ENCODE measurements at regions not wholly inside any gene's neighbourhood (a gene's known extent, or its start where the extent isn't known, plus 50 kb on each side); places are given as distances from the start of the nearest gene placed in this dataset.

DNA sequence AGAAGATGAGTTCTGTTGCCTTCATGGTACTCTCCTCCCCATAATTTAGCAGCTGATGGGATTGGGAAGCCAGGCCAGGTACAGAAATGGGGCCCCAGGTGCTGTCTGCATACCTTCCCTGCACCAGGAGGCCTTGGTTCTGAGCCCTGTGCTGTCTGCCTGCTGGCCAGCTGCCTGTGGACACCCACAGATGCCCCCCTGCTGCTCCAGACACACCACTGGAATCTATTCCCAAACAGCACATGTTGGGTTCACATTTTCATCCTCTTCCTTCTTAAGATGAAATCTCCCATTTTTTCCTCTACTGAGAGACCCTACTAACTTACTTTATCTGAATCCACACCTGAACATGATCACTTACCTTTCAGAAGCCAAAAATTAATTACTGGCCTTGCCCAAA is 152.0 kb upstream of the CCDC68 start:
- no peak overlapping the region for H3K4me3 ChIP-seq (replicated peaks; ENCODE audit: insufficient read depth, low read length)
- no peak overlapping the region for H3K27ac ChIP-seq (replicated peaks)
- no peak for DNase-seq (ENCODE audit: low read depth in 1 of 2, low spot score in 1 of 2)
- H3K27me3 ChIP-seq (ENCODE audit: insufficient read depth, poor library complexity, severe bottlenecking): no peaks in the 10 kb centered on the region
- no peak for TF ChIP-seq GABPA (IDR thresholded peaks at IDR 0.05; ENCODE audit: low read depth)
- no peak for TF ChIP-seq SPI1 (IDR thresholded peaks at IDR 0.05; ENCODE audit: borderline replicate concordance, low read depth)
- TF ChIP-seq, protein P1, sequence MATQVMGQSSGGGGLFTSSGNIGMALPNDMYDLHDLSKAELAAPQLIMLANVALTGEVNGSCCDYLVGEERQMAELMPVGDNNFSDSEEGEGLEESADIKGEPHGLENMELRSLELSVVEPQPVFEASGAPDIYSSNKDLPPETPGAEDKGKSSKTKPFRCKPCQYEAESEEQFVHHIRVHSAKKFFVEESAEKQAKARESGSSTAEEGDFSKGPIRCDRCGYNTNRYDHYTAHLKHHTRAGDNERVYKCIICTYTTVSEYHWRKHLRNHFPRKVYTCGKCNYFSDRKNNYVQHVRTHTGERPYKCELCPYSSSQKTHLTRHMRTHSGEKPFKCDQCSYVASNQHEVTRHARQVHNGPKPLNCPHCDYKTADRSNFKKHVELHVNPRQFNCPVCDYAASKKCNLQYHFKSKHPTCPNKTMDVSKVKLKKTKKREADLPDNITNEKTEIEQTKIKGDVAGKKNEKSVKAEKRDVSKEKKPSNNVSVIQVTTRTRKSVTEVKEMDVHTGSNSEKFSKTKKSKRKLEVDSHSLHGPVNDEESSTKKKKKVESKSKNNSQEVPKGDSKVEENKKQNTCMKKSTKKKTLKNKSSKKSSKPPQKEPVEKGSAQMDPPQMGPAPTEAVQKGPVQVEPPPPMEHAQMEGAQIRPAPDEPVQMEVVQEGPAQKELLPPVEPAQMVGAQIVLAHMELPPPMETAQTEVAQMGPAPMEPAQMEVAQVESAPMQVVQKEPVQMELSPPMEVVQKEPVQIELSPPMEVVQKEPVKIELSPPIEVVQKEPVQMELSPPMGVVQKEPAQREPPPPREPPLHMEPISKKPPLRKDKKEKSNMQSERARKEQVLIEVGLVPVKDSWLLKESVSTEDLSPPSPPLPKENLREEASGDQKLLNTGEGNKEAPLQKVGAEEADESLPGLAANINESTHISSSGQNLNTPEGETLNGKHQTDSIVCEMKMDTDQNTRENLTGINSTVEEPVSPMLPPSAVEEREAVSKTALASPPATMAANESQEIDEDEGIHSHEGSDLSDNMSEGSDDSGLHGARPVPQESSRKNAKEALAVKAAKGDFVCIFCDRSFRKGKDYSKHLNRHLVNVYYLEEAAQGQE (IDR thresholded peaks at IDR 0.05; ENCODE audit: insufficient replicate concordance, low read depth): no peak
- no peak for TF ChIP-seq POLR2AphosphoS5 (IDR thresholded peaks at IDR 0.05; ENCODE audit: low read depth)
- TF ChIP-seq, protein P2, sequence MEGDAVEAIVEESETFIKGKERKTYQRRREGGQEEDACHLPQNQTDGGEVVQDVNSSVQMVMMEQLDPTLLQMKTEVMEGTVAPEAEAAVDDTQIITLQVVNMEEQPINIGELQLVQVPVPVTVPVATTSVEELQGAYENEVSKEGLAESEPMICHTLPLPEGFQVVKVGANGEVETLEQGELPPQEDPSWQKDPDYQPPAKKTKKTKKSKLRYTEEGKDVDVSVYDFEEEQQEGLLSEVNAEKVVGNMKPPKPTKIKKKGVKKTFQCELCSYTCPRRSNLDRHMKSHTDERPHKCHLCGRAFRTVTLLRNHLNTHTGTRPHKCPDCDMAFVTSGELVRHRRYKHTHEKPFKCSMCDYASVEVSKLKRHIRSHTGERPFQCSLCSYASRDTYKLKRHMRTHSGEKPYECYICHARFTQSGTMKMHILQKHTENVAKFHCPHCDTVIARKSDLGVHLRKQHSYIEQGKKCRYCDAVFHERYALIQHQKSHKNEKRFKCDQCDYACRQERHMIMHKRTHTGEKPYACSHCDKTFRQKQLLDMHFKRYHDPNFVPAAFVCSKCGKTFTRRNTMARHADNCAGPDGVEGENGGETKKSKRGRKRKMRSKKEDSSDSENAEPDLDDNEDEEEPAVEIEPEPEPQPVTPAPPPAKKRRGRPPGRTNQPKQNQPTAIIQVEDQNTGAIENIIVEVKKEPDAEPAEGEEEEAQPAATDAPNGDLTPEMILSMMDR (IDR thresholded peaks at IDR 0.05; ENCODE audit: insufficient read depth, low read length): no peak

DNA sequence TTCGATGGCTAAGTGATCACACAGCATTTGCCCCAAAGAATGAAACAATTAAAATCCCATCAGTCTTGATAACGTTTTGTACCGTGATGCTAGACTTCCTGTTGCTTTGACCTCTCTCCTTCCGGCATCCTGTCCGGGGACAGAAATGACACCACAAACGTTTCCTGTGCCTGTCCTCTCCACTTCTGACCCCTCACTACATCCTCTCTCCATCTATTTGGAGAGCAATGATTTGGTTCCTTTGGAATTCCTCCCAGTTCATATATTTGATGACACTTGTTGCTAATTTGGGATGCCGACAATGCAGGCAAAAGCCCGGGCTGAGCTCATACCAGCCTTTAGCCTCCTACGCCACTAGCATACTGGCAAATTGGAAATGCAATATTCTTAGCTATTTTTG is 151.2 kb upstream of the CCDC68 start:
- TF ChIP-seq POLR2AphosphoS5 (IDR thresholded peaks at IDR 0.05; ENCODE audit: low read depth): no peak
- TF ChIP-seq SPI1 (IDR thresholded peaks at IDR 0.05; ENCODE audit: borderline replicate concordance, low read depth): no peak
- TF ChIP-seq, protein P1 (IDR thresholded peaks at IDR 0.05; ENCODE audit: insufficient replicate concordance, low read depth): no peak
- TF ChIP-seq GABPA (IDR thresholded peaks at IDR 0.05; ENCODE audit: low read depth): no peak
- TF ChIP-seq, protein P2 (IDR thresholded peaks at IDR 0.05; ENCODE audit: insufficient read depth, low read length): no peak
- no peaks in the 10 kb centered on the region for H3K27me3 ChIP-seq (ENCODE audit: insufficient read depth, poor library complexity, severe bottlenecking)
- H3K4me3 ChIP-seq (replicated peaks; ENCODE audit: insufficient read depth, low read length): no peak overlapping the region
- no peak overlapping the region for H3K27ac ChIP-seq (replicated peaks)
- no peak for DNase-seq (ENCODE audit: low read depth in 1 of 2, low spot score in 1 of 2)

DNA sequence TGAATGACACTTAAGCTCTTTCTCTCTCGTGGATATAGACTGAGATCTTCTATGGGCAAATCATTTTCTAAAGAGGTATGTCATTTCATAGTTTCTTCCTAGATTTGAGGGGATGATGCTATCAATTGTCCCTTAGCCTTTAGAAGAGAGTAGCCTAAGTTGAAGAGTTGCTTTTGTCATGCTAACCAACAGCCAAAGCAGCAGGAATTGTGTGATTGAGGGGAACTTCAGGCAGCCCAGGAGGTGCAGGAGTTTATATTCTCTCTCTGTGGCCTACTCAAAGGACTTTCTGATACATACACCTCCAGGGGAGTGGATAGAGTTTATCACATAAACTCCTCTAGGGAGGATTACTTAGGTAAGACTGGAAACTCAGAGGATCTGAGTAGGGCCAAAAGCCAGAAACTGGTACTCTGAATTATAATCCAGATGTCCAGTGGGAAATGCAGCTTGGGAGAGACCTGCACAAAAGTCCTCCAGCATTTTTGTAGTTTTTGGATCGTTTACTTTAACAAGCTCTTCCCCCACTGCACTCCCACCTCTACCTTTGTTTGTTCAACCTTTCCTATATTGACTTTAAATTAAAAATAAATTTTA is 150.7 kb upstream of the CCDC68 start:
- no peak for DNase-seq (ENCODE audit: low read depth in 1 of 2, low spot score in 1 of 2)
- TF ChIP-seq, protein P1 (IDR thresholded peaks at IDR 0.05; ENCODE audit: insufficient replicate concordance, low read depth): no peak
- TF ChIP-seq POLR2AphosphoS5 (IDR thresholded peaks at IDR 0.05; ENCODE audit: low read depth) (no peak), SPI1 (IDR thresholded peaks at IDR 0.05; ENCODE audit: borderline replicate concordance, low read depth) (no peak), GABPA (IDR thresholded peaks at IDR 0.05; ENCODE audit: low read depth) (no peak)
- TF ChIP-seq, protein P2 (IDR thresholded peaks at IDR 0.05; ENCODE audit: insufficient read depth, low read length): no peak
- Histone ChIP-seq H3K27ac (replicated peaks) (no peak overlapping the region), H3K27me3 (ENCODE audit: insufficient read depth, poor library complexity, severe bottlenecking) (no peaks in the 10 kb centered on the region), H3K4me3 (replicated peaks; ENCODE audit: insufficient read depth, low read length) (no peak overlapping the region)
